HG03575 (cell line): ENCODE measurements at regions not wholly inside any gene's neighbourhood (a gene's known extent, or its start where the extent isn't known, plus 50 kb on each side); places are given as distances from the start of the nearest gene placed in this dataset.
"Not testable (repeated sequence)": the region's sequence is repeated elsewhere in the genome, so short reads cannot be mapped to it uniquely, and the experiment has no call there.

ENCODE experiments used
- ATAC-seq: cut with Tn5 transposase; IDR thresholded peaks from one replicate; pipeline ENCODE4 v1.9.1; 2021; ENCODE audit not compliant: unreplicated experiment, insufficient number of reproducible peaks, low FRiP score; ENCODE audit errors: extremely low read depth

DNA sequence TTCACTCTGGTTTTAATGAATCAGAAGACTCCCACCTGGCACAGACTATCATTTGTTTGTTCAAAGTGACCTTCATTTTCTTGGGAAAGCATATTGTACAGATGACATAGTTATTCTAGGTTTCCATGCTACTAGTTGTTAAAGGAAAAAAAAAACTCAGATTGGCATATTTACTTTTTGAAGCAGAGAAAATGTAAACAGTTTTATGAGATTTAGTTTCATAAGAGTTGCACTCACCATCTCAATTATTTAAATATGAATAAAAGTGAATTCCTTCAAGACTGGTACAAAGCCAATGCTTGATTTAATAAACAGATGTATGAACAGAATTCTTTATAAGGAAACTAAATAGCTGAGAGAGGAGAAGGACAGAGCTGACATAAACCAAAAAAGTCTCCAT is 280.3 kb upstream of the UGT8 start:
- no peak for ATAC-seq

DNA sequence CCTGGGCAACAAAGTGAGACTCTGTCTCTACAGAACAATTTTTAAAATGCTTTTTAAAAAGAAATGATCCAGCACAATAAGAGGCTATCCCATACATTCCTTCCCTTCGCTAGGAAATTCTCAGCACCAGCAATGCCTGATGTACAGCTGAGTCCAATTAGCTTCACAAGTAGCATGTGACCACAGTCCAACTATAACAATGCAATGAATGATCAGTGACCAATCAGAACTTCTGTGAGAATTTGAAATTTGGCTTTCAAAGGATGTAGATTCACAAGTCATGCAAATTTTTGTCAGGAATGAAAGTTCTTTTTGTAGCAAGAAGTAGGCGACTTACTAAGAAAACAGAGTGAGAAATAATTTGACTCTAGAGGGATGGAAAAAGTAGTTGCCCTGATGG is 278.5 kb upstream of the UGT8 start:
- no peak for ATAC-seq

GRCh38 chr4:114321366-114321765 is 277.2 kb upstream of the UGT8 start:
- ATAC-seq, result no peak

DNA sequence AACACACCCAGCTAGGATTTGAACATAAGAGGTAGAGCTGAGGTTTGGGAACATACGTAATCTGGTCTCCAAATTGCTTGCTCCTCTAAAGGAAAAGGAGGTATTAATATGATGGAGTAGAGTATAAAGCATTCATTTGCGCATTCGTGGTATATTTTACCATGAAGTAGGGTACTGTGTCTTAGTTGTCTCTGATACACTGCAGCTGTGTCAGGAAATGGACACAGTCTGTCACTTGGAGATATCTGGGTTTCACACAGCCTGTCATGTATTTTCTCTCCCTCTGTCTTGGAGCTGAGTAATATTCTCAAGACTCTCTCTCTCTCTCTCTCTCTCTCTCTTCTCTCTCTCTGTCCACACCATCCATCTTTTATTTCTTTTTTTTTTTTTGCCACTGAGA is 274.8 kb upstream of the UGT8 start:
- ATAC-seq, result no peak

GRCh38 chr4:114326358-114326757 is 272.2 kb upstream of the UGT8 start:
- ATAC-seq, result no peak

GRCh38 chr4:114332119-114332518 is 266.5 kb upstream of the UGT8 start:
- ATAC-seq, result no peak

- not testable (repeated sequence) for ATAC-seq
These were observed 264.2 kb upstream of the UGT8 start for GRCh38 chr4:114334363-114334762.

DNA sequence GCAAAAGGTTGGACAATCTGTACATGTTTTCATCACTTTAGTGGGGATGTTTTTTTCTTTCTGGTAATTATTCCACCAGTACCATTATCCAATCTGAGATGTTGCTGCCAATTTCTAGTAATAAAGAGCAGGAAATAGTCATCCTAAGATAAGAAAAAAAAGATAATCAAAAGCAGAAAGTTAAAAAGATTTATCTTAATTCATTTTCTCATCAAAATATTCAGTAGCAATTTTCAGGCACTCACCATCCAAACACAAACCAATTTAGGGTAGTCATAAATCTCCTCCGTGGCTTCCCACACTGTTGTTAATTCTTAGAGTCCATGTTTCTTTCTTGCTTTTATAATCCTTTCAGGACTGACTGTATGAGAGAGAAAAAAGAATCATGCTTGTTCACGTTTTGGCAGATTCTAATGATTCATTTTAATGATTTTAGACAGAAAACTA is 263.7 kb upstream of the UGT8 start:
- no peak for ATAC-seq

GRCh38 chr4:114335339-114335738 is 263.3 kb upstream of the UGT8 start:
- ATAC-seq, result no peak

GRCh38 chr4:114343015-114343414 is 255.6 kb upstream of the UGT8 start:
- ATAC-seq, result no peak

- ATAC-seq, result no peak
These were observed 248.9 kb upstream of the UGT8 start for GRCh38 chr4:114349543-114350175.

GRCh38 chr4:114358901-114359300 is 239.7 kb upstream of the UGT8 start:
- ATAC-seq, result no peak

- ATAC-seq, result no peak
These were observed 237.4 kb upstream of the UGT8 start for GRCh38 chr4:114361249-114361648.

DNA sequence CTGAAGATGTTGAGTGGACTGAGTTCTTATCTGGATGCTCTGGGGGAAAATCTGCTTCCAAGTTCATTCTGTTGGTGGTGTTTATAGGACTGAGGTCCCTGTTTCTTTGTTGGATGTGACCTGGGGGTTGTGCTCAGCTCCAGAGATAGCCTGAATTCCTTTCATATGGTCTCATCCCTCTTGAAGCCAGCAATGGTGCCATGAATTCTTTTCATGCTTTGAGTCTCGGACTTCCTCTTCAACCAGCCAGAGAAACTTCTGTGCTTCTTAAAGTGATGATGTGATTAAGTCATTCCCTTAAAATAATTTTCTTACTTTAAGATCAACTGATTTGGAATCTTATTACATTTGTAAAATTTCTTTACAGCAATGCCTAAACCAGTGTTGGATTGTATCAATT is 233.8 kb upstream of the UGT8 start:
- ATAC-seq, result no peak

GRCh38 chr4:114365591-114365990 is 233.0 kb upstream of the UGT8 start:
- no peak for ATAC-seq

DNA sequence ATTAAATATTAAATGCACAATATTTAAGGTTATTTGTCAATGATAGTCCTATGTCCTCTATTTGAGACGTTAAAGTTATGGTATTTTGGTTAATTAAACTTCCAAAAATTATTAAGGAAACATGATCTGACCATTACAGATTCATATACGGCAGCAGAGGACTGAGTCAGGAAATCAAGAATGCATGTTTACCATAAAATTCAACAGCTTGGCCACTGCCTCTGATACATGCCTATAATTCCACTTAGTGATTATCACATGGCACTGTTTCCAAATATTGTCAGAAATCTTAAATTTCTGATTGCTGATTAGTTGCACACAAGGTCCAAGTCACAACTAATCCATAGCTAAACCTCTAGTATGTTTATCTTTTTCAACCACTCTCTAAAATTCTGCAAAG is 232.2 kb upstream of the UGT8 start:
- ATAC-seq, result no peak

DNA sequence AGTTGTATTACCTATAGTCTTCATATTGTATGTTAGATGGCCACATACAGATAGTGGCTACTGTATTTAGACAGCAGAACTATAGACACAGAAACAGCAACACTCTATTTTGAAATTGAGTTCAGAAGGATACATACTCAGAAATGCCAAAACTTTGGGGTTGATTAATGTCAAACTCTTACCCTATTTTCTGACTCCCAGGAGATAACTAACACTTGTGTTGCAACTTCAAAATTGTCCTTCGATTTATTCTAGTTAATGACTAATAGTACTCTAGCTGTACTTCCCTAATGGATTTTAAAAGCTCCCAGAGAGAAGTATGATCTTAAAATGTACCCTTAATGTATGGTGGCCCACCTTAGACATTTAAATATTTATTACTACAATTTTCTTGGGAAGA is 229.9 kb upstream of the UGT8 start:
- no peak for ATAC-seq

DNA sequence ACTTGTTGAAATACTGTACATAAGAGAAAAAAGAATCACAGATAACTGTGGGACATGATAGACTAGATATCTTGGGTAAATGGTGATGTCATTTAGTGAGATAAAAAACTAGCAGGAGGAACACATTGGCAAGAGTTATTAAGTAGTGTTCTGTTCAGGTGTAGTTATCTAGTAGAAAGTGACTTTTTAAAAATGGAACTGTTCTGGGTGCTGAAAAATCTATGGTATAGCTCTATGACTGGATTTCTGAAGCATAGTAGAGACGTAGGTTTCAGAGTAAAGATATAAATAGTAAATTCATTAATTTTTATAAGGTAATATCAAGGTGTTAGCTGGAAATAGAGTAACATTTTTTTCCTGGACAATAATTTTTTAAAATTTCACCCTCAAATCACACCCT is 225.1 kb upstream of the UGT8 start:
- no peak for ATAC-seq

- ATAC-seq, result no peak
These were observed 220.2 kb upstream of the UGT8 start for GRCh38 chr4:114378305-114378903.

- no peak for ATAC-seq
These were observed 215.5 kb upstream of the UGT8 start for GRCh38 chr4:114383067-114383466.

DNA sequence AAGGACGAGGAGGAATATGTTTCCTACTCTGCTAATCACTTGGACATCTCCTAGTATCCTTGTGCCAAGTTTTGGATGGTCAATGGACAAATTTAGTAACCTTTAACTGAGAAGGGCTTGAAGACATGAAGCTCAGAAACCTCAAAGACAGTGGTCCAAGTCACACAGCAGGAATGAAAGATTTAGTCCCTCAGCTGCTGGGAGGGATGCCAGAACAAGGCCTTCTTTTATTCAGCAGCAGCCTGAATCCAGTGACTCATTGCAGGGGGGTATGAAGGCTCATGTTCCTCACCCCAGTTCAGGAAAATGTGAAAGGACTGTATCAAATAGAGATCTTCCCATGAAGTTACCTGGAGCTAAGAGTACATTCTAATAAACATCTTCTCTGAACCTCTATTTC is 214.9 kb upstream of the UGT8 start:
- no peak for ATAC-seq
